HCT116 (cell line): ENCODE measurements at regions not wholly inside any gene's neighbourhood (a gene's known extent, or its start where the extent isn't known, plus 50 kb on each side); places are given as distances from the start of the nearest gene placed in this dataset.

Source experiments
- ATAC-seq: fragments of 200-7000 bp; cut with Tn5 transposase; 2 replicates; pipeline ENCODE4 v1.9.1; 2020; ENCODE audit warnings: mild to moderate bottlenecking, moderate library complexity
- BruUV-seq: library from RNA; stranded (reverse); fragments of 400-500 nt; replicated peaks from 2 replicates; lab custom pipeline; 2021; lab: Mats Ljungman, UMichigan
- CTCF ChIA-PET: fragments of 300-600 bp; sonication (Branson Sonifier 250); formaldehyde crosslinking; loops from one replicate; lab custom pipeline; 2021; ENCODE audit warnings: antibody characterized with exemption; lab: Charles Lee
- POLR2A ChIA-PET: fragments of 300-600, 350-600 bp; sonication (Branson Sonifier 250); formaldehyde crosslinking; loops from one replicate; lab custom pipeline; 2021; ENCODE audit warnings: antibody characterized with exemption; lab: Charles Lee
- RAD21 ChIA-PET, 2 experiments: fragments of 300-600 bp; sonication (Branson Sonifier 250); formaldehyde crosslinking; loops; one replicate each; lab custom pipeline; 2023; ENCODE audit warnings: low total read pairs in 2 of 2; ENCODE audit not compliant: uncharacterized antibody in 2 of 2, unreplicated experiment in 2 of 2, low non-redundant PET in 1 of 2; lab: Charles Lee
- DNase-seq: peaks from one replicate; pipeline ENCODE4 v3.0.0-alpha.2; 2010; ENCODE audit warnings: low read depth, low spot score
- H2AFZ ChIP-seq: fragments of 200-600 bp; shearing (Covaris generic), sonication (generic); 2 replicates; pipeline ENCODE4 v1.6.1; 2017; ENCODE audit warnings: low read depth, mixed run types, mixed read lengths, antibody characterized with exemption, low read length; ENCODE audit not compliant: poor library complexity, severe bottlenecking
- H3K27ac ChIP-seq: 2 replicates; pipeline ENCODE4 v1.5.1; 2012; ENCODE audit warnings: low read depth, low read length
- H3K27me3 ChIP-seq: fragments of 200-600 bp; sonication (generic); 2 replicates; pipeline ENCODE4 v1.6.1; 2016; ENCODE audit warnings: mixed run types, low read length, mixed read lengths; ENCODE audit not compliant: insufficient read depth
- H3K36me3 ChIP-seq, 2 experiments: fragments of 200-500 bp in 1 of 2; fragments of 200-600 bp in 1 of 2; sonication (Bioruptor generic) in 1 of 2; sonication (generic) in 1 of 2; 2 replicates each; pipeline versions ENCODE4 v1.5.1 to v1.6.1; 2014 to 2016; ENCODE audit warnings: low read length in 2 of 2, inconsistent platforms in 1 of 2, mixed read lengths in 1 of 2, mixed run types in 1 of 2; ENCODE audit not compliant: insufficient read depth in 2 of 2, control insufficient read depth in 1 of 2
- H3K4me1 ChIP-seq, 2 experiments: fragments of 200-600 bp in 1 of 2; sonication (generic) in 1 of 2; 2 replicates each; pipeline versions ENCODE4 v1.5.1 to v1.6.1; 2012 to 2017; ENCODE audit warnings: low read length in 2 of 2, inconsistent platforms in 1 of 2, mild to moderate bottlenecking in 1 of 2, mixed read lengths in 1 of 2, mixed run types in 1 of 2, moderate library complexity in 1 of 2; ENCODE audit not compliant: insufficient read depth in 2 of 2, control insufficient read depth in 1 of 2
- H3K4me2 ChIP-seq: fragments of 200-600 bp; sonication (generic); 2 replicates; pipeline ENCODE4 v1.6.1; 2017; ENCODE audit warnings: mixed run types, low read length, mixed read lengths
- H3K4me3 ChIP-seq, 2 experiments: fragments of 200-600 bp in 1 of 2; sonication (generic) in 1 of 2; replicated peaks in 1 of 2; 2 replicates each; pipeline ENCODE4 v1.5.1; 2011 to 2016; ENCODE audit warnings: low read length in 2 of 2, control low read depth in 1 of 2, low read depth in 1 of 2, mild to moderate bottlenecking in 1 of 2, mixed read lengths in 1 of 2, mixed run types in 1 of 2
- H3K79me2 ChIP-seq: fragments of 200-600 bp; sonication (generic); 2 replicates; pipeline ENCODE4 v1.6.1; 2017; ENCODE audit warnings: mild to moderate bottlenecking, mixed run types, low read length, moderate library complexity, mixed read lengths; ENCODE audit not compliant: insufficient read depth
- H3K9ac ChIP-seq: fragments of 200-600 bp; sonication (generic); 2 replicates; pipeline ENCODE4 v1.6.1; 2016; ENCODE audit warnings: low read length, mixed read lengths
- H3K9me2 ChIP-seq: fragments of 200-600 bp; sonication (generic), shearing (Covaris generic); 2 replicates; pipeline ENCODE4 v1.6.1; 2017; ENCODE audit warnings: mixed run types, mild to moderate bottlenecking, moderate library complexity; ENCODE audit not compliant: insufficient read depth
- H3K9me3 ChIP-seq, 2 experiments: fragments of 200-500 bp in 1 of 2; fragments of 200-600 bp in 1 of 2; sonication (Bioruptor generic) in 1 of 2; sonication (generic) in 1 of 2; 2 replicates each; pipeline ENCODE4 v1.6.1; 2014 to 2017; ENCODE audit warnings: low read length in 2 of 2, mixed read lengths in 2 of 2, inconsistent platforms in 1 of 2, low read depth in 1 of 2, mild to moderate bottlenecking in 1 of 2, mixed run types in 1 of 2, moderate library complexity in 1 of 2; ENCODE audit not compliant: control insufficient read depth in 1 of 2, insufficient read depth in 1 of 2
- H4K20me1 ChIP-seq: fragments of 200-600 bp; sonication (generic), shearing (Covaris generic); 2 replicates; pipeline ENCODE4 v1.6.1; 2017; ENCODE audit warnings: mixed run types, mild to moderate bottlenecking, moderate library complexity; ENCODE audit not compliant: insufficient read depth
- CBX3 ChIP-seq: IDR thresholded peaks from 2 replicates; pipeline ENCODE4 v1.6.1; 2012; ENCODE audit warnings: low read depth
- EGR1 ChIP-seq: IDR thresholded peaks from 2 replicates; pipeline ENCODE4 v1.6.1; 2012; ENCODE audit warnings: low read depth
- ELF1 ChIP-seq: IDR thresholded peaks from 2 replicates; pipeline ENCODE4 v1.6.1; 2012; ENCODE audit warnings: low read depth, borderline replicate concordance
- EZH2 ChIP-seq: fragments of 200-600 bp; sonication (generic); IDR thresholded peaks from 2 replicates; pipeline ENCODE4 v1.6.1; 2017; ENCODE audit warnings: antibody characterized with exemption, mixed run types
- EZH2phosphoT487 ChIP-seq: fragments of 200-600 bp; IDR thresholded peaks from 2 replicates; pipeline ENCODE4 v1.6.1; 2018; ENCODE audit warnings: antibody characterized with exemption, borderline replicate concordance
- FOSL1 ChIP-seq: IDR thresholded peaks from 2 replicates; pipeline ENCODE4 v1.6.1; 2012; ENCODE audit warnings: low read depth
- JUND ChIP-seq: IDR thresholded peaks from 2 replicates; pipeline ENCODE4 v1.6.1; 2012
- MAX ChIP-seq: IDR thresholded peaks from 2 replicates; pipeline ENCODE4 v1.6.1; 2012
- POLR2A ChIP-seq: IDR thresholded peaks from 2 replicates; pipeline ENCODE4 v1.7.0; 2011; ENCODE audit warnings: borderline replicate concordance; ENCODE audit not compliant: insufficient read depth, insufficient read length; ENCODE audit errors: extremely low read depth
- SIN3A ChIP-seq: IDR thresholded peaks from 2 replicates; pipeline ENCODE4 v1.6.1; 2012; ENCODE audit warnings: low read depth
- SP1 ChIP-seq: IDR thresholded peaks from 2 replicates; pipeline ENCODE4 v1.6.1; 2012; ENCODE audit warnings: low read depth
- SRF ChIP-seq: IDR thresholded peaks from 2 replicates; pipeline ENCODE4 v1.6.1; 2012; ENCODE audit warnings: low read depth
- TCF7L2 ChIP-seq: IDR thresholded peaks from 2 replicates; pipeline ENCODE4 v1.7.0; 2011; ENCODE audit warnings: borderline replicate concordance, inconsistent platforms; ENCODE audit not compliant: insufficient read depth, insufficient read length; ENCODE audit errors: extremely low read depth
- YY1 ChIP-seq: IDR thresholded peaks from 2 replicates; pipeline ENCODE4 v1.6.1; 2011; ENCODE audit warnings: low read length, low read depth, moderate library complexity, mild to moderate bottlenecking; ENCODE audit not compliant: insufficient replicate concordance; ENCODE audit errors: extremely low read depth
- ZNF274 ChIP-seq: fragments of 200-500 bp; sonication (Bioruptor generic); IDR thresholded peaks from 2 replicates; pipeline ENCODE4 v1.6.1; 2014; ENCODE audit warnings: mild to moderate bottlenecking, low read depth, low read length, inconsistent platforms
- intact Hi-C: fragments of 100-400 bp; cut with micrococcal nuclease; formaldehyde crosslinking; loops from 2 replicates; pipeline ENCODE4 v1.10.0; 2022
- TF ChIP-seq, protein P1 (sequence below): IDR thresholded peaks from 2 replicates; pipeline ENCODE4 v1.6.1; 2012; ENCODE audit warnings: low read depth

DNA sequence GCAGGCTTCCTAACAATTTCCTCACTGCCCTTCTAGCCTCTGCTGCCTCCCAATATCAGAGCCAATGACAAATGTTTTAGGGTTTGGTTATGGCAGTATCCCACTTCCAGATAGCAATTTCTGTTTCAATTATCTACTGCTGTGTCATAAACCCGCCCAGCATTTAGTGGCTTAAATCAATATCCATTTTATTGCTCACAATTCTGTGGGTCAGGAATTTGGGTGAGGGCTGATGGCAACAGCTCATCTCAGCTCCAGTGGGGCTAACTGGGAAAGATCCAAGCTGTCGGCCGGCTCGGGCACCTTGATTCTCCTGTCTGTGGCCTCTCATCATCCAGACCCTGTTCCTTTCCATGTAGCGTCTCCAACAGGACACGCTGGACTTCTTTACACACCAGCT lies 85.3 kb upstream of the GOLGA8J start:
- no peaks in the 10 kb centered on the region for H3K4me1 ChIP-seq
- H3K79me2 ChIP-seq, result no peaks in the 10 kb centered on the region
- no peaks in the 10 kb centered on the region for H4K20me1 ChIP-seq
- CTCF ChIA-PET, result interaction anchor here (2.4 kb wide), 1 partner anchor 12 kb away, joined by 7 read pairs; no protein-coding TSS in a partner anchor
- no peaks in the 10 kb centered on the region for H3K9me3 ChIP-seq
- H3K9ac ChIP-seq, result no peak overlapping the region
- no peak overlapping the region for H3K4me3 ChIP-seq
- POLR2A ChIA-PET, result no interaction called here
- intact Hi-C loops, result loop anchor here (5.0 kb wide), 1 partner anchor 50 kb away; no protein-coding TSS in a partner anchor
- RAD21 ChIA-PET, result no interaction called here
- H3K36me3 ChIP-seq, result no peaks in the 10 kb centered on the region
- DNase-seq, result no peak
- no peaks in the 10 kb centered on the region for H3K9me2 ChIP-seq
- ATAC-seq, result no peak
- no TSS peak for BruUV-seq
- H3K4me2 ChIP-seq, result no peak overlapping the region
- no peaks in the 10 kb centered on the region for H3K27me3 ChIP-seq
- no peak overlapping the region for H3K27ac ChIP-seq
- TF ChIP-seq ZNF274 (no peak), ELF1 (no peak), MAX (no peak), EZH2 (no peak), TCF7L2 (no peak), SRF (no peak), SP1 (no peak), EZH2phosphoT487 (no peak)
- TF ChIP-seq, all 23 proteins: peak for 0
- no peak overlapping the region for H2AFZ ChIP-seq

DNA sequence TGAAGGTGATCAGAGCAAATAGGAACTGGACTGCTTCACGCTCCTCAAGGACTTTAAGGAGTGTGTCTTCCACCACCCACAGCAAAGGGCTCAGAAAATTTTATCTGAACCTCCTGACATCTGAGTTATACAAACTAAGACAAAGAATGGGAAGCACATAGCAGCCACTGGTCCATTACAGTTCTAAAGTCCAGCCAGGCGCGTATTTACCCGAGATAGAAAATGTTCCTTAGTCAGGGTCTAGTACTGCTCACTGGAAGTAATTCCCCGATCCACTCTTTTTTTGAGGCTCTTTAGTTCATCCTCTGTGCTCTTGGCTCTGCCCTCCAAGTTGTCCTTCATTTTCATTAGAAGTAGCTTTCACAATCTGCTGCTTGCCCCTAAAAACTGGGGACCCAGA lies 88.5 kb upstream of the GOLGA8J start:
- no peaks in the 10 kb centered on the region for H3K79me2 ChIP-seq
- H3K27ac ChIP-seq, result no peak overlapping the region
- no peaks in the 10 kb centered on the region for H4K20me1 ChIP-seq
- BruUV-seq, result no TSS peak
- H2AFZ ChIP-seq, result no peak overlapping the region
- POLR2A ChIA-PET, result no interaction called here
- no peaks in the 10 kb centered on the region for H3K27me3 ChIP-seq
- H3K9ac ChIP-seq, result no peak overlapping the region
- H3K9me3 ChIP-seq, result no peaks in the 10 kb centered on the region
- no peaks in the 10 kb centered on the region for H3K4me1 ChIP-seq
- RAD21 ChIA-PET, result no interaction called here
- intact Hi-C loops, result no loop called here
- H3K4me3 ChIP-seq, result no peak overlapping the region
- ATAC-seq, result no peak
- CTCF ChIA-PET, result no interaction called here
- H3K9me2 ChIP-seq, result no peaks in the 10 kb centered on the region
- no peak for DNase-seq
- no peak overlapping the region for H3K4me2 ChIP-seq
- no peaks in the 10 kb centered on the region for H3K36me3 ChIP-seq
- TF ChIP-seq ELF1, result no peak
- no peak for TF ChIP-seq SRF
- no peak for TF ChIP-seq JUND
- TF ChIP-seq FOSL1, result no peak
- TF ChIP-seq EZH2, result no peak
- no peak for TF ChIP-seq POLR2A
- no peak for TF ChIP-seq YY1
- TF ChIP-seq SIN3A, result no peak
- TF ChIP-seq ZNF274, result no peak
- TF ChIP-seq, protein P1, sequence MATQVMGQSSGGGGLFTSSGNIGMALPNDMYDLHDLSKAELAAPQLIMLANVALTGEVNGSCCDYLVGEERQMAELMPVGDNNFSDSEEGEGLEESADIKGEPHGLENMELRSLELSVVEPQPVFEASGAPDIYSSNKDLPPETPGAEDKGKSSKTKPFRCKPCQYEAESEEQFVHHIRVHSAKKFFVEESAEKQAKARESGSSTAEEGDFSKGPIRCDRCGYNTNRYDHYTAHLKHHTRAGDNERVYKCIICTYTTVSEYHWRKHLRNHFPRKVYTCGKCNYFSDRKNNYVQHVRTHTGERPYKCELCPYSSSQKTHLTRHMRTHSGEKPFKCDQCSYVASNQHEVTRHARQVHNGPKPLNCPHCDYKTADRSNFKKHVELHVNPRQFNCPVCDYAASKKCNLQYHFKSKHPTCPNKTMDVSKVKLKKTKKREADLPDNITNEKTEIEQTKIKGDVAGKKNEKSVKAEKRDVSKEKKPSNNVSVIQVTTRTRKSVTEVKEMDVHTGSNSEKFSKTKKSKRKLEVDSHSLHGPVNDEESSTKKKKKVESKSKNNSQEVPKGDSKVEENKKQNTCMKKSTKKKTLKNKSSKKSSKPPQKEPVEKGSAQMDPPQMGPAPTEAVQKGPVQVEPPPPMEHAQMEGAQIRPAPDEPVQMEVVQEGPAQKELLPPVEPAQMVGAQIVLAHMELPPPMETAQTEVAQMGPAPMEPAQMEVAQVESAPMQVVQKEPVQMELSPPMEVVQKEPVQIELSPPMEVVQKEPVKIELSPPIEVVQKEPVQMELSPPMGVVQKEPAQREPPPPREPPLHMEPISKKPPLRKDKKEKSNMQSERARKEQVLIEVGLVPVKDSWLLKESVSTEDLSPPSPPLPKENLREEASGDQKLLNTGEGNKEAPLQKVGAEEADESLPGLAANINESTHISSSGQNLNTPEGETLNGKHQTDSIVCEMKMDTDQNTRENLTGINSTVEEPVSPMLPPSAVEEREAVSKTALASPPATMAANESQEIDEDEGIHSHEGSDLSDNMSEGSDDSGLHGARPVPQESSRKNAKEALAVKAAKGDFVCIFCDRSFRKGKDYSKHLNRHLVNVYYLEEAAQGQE, result no peak
- no peak for TF ChIP-seq CBX3
- no peak for TF ChIP-seq EGR1
- no peak for TF ChIP-seq SP1
